ENCODE measurements at regions not wholly inside any gene's neighbourhood (a gene's known extent, or its start where the extent isn't known, plus 50 kb on each side); places are given as distances from the start of the nearest gene placed in this dataset.

- TF ChIP-seq CTCF (tag by site-specific recombination; IDR thresholded peaks at IDR 0.05) (no peak), KLF10 (tag by site-specific recombination; IDR thresholded peaks at IDR 0.05) (no peak)
Observed at GRCh38 chr14:42927313-42927712, 1320.6 kb downstream of the LRFN5 start (continued).

GRCh38 chr14:42921901-42922300, 1315.2 kb downstream of the LRFN5 start:
- Histone ChIP-seq H3K4me1 (ENCODE audit: control insufficient read depth, insufficient read depth, low read length) (no peaks in the 10 kb centered on the region), H3K36me3 (ENCODE audit: control insufficient read depth in 2 of 2, insufficient read depth in 1 of 2, low read length in 2 of 2) (no peaks in the 10 kb centered on the region), H3K4me3 (ENCODE audit: low read depth, low read length) (no peak overlapping the region), H3K9me3 (ENCODE audit: control insufficient read depth, insufficient read depth, low read depth, low read length) (no peaks in the 10 kb centered on the region), H3K27ac (ENCODE audit: extremely low read depth, low read depth, low read length) (no peak overlapping the region)
- no peak for TF ChIP-seq ZNF324 (tag by site-specific recombination; IDR thresholded peaks at IDR 0.05)
- no peak for TF ChIP-seq ZNF670 (tag by site-specific recombination; IDR thresholded peaks at IDR 0.05; ENCODE audit: low read depth)
- no peak for TF ChIP-seq ZNF776 (tag by site-specific recombination; IDR thresholded peaks at IDR 0.05; ENCODE audit: borderline replicate concordance)
- TF ChIP-seq ZNF112 (tag by site-specific recombination; IDR thresholded peaks at IDR 0.05) = no peak
- no peak for TF ChIP-seq ZBTB8A (tag by site-specific recombination; IDR thresholded peaks at IDR 0.05)
- TF ChIP-seq ZNF266 (tag by site-specific recombination; IDR thresholded peaks at IDR 0.05; ENCODE audit: low read depth) = no peak
- TF ChIP-seq GFI1B (tag by site-specific recombination; IDR thresholded peaks at IDR 0.05) = no peak
- TF ChIP-seq ZFP37 (tag by site-specific recombination; IDR thresholded peaks at IDR 0.05) = no peak
- TF ChIP-seq BCL11B (tag by site-specific recombination; IDR thresholded peaks at IDR 0.05; ENCODE audit: low read depth) = no peak
- no peak for TF ChIP-seq HOXC10 (CRISPR knock-in tag; IDR thresholded peaks at IDR 0.05)
- ChIA-PET POLR2A (no interaction called here), CTCF (no interaction called here)

- CTCF ChIA-PET = no interaction called here
- POLR2A ChIA-PET = no interaction called here
Observed at GRCh38 chr14:42918615-42919014, 1311.9 kb downstream of the LRFN5 start.

More at GRCh38 chr14:42918615-42919014, 1311.9 kb downstream of the LRFN5 start:
- H3K9me3 ChIP-seq (ENCODE audit: control insufficient read depth, insufficient read depth, low read depth, low read length) = no peaks in the 10 kb centered on the region
- no peaks in the 10 kb centered on the region for H3K4me1 ChIP-seq (ENCODE audit: control insufficient read depth, insufficient read depth, low read length)
- no peak overlapping the region for H3K27ac ChIP-seq (ENCODE audit: extremely low read depth, low read depth, low read length)
- TF ChIP-seq ZNF600 (tag by site-specific recombination; IDR thresholded peaks at IDR 0.05) = no peak
- no peak for TF ChIP-seq ZNF174 (tag by site-specific recombination; IDR thresholded peaks at IDR 0.05)
- no peak for TF ChIP-seq TSHZ1 (tag by site-specific recombination; IDR thresholded peaks at IDR 0.05; ENCODE audit: borderline replicate concordance)
- TF ChIP-seq ZNF324 (tag by site-specific recombination; IDR thresholded peaks at IDR 0.05) = no peak
- no peak for TF ChIP-seq ZNF112 (tag by site-specific recombination; IDR thresholded peaks at IDR 0.05)
- no peak for TF ChIP-seq ZNF248 (tag by site-specific recombination; IDR thresholded peaks at IDR 0.05)
- TF ChIP-seq KLF9 (tag by site-specific recombination; IDR thresholded peaks at IDR 0.05; ENCODE audit: low read depth) = no peak
- TF ChIP-seq ZNF776 (tag by site-specific recombination; IDR thresholded peaks at IDR 0.05; ENCODE audit: borderline replicate concordance) = no peak
- TF ChIP-seq KLF1 (tag by site-specific recombination; IDR thresholded peaks at IDR 0.05) = no peak
- no peak for TF ChIP-seq ZBTB26 (tag by site-specific recombination; optimal IDR thresholded peaks at IDR 0.05)
- no peak for TF ChIP-seq ZNF585B (tag by site-specific recombination; IDR thresholded peaks at IDR 0.05)
- TF ChIP-seq ZSCAN23 (tag by site-specific recombination; IDR thresholded peaks at IDR 0.05) = no peak
- TF ChIP-seq ZBTB20 (tag by site-specific recombination; IDR thresholded peaks at IDR 0.05) = no peak
- TF ChIP-seq KLF8 (tag by site-specific recombination; IDR thresholded peaks at IDR 0.05) = no peak
- no peaks in the 10 kb centered on the region for H3K36me3 ChIP-seq (ENCODE audit: control insufficient read depth in 2 of 2, insufficient read depth in 1 of 2, low read length in 2 of 2)
- H3K4me3 ChIP-seq (ENCODE audit: low read depth, low read length) = no peak overlapping the region

All from HEK293 (cell line).